ENCODE measurements at regions not wholly inside any gene's neighbourhood (a gene's known extent, or its start where the extent isn't known, plus 50 kb on each side); places are given as distances from the start of the nearest gene placed in this dataset.
"Not testable (repeated sequence)": the region's sequence is repeated elsewhere in the genome, so short reads cannot be mapped to it uniquely, and the experiment has no call there.

DNA sequence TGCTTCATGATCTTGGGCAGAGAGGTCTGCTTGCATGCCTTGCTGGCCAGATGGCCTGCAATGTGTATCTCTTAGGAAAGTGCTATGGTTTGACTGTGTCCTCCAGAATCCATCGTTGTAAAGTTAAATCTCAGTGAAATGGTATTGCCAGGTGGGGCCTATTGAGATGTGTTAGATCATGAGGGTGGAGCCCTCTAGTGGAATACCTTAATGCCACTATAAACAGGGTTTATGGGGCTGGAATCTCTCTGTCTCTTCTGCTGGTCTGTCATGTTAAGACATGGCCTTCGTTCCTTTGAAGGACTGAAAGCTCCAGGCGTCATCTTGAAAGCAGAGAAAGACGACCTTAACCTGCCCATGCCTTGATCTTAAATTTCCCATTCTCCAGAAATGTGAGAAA lies 411.1 kb downstream of the RPIA start:
- H3K36me3 ChIP-seq, H3K9me3 ChIP-seq, H3K27me3 ChIP-seq, H3K4me3 ChIP-seq, DNase-seq: not testable (repeated sequence)

- not testable (repeated sequence) for DNase-seq, H3K9me3 ChIP-seq, H3K27me3 ChIP-seq, H3K36me3 ChIP-seq, H3K4me3 ChIP-seq
These were observed 415.0 kb downstream of the RPIA start for GRCh38 chr2:89106369-89107019.

DNA sequence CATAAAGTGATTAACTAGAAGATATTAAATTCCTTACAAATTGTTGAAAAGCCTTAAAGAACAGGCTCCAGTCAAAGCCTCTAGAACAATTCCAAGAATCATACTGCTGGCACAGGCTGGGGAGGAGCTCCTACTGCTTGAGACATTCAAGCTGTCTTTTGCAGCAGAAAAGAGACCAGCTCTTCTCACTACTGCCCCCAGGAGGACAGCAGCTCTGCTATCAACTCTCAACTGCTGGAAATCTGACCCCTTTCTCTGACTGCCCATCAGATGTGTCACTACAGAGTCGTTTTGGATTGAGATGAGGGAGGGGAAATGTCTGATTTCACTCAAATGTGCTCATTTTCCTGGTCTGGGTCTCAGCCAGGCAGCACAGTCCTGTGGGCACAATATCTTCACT lies 421.0 kb downstream of the RPIA start:
- H3K9me3 ChIP-seq, H3K36me3 ChIP-seq, H3K4me3 ChIP-seq, H3K27me3 ChIP-seq: not testable (repeated sequence)
- peak; percentile 6 for DNase-seq

DNA sequence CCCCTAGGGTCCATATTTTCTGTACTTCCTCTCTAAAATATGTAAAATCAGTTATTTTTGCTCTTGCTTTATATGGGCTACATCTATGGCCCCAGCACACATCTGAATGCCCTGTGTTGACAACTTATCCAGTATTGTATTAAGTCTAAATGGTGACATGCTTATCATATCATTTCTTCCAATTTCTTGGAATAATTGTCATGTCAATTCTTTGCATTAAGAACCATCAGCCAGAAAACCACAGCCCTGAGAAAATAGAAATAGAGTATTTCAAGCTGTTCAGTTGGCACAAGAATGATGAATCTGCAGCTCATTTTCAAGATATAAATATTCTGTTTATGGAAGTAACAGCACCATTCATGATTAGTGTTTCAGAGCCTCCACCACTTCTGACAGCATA lies 421.8 kb downstream of the RPIA start:
- not testable (repeated sequence) for H3K36me3 ChIP-seq, DNase-seq, H3K4me3 ChIP-seq, H3K27me3 ChIP-seq, H3K9me3 ChIP-seq

DNA sequence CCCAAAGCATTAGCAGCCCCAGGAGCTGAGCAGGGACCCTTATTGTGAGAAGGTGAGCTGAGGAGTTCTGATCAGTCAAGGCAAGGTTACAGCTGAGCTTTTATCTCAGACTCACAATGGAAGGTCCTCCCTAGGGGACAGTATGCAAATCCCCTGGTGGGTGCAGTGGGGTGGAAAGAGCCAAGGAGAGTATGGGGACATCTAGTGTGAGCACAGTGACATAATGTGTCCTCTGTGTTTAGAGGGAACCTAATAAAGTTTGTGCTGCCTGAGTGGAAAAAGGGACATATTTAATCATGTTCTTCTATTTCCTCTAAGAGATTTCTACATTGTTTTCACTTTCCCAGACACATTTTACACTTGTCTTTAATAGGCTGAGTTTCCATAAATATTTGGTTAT lies 438.0 kb downstream of the RPIA start:
- not testable (repeated sequence) for H3K36me3 ChIP-seq, H3K4me3 ChIP-seq, H3K9me3 ChIP-seq, DNase-seq, H3K27me3 ChIP-seq

- not testable (repeated sequence) for H3K27me3 ChIP-seq, H3K36me3 ChIP-seq, H3K4me3 ChIP-seq, H3K9me3 ChIP-seq, DNase-seq
These were observed 439.3 kb downstream of the RPIA start for GRCh38 chr2:89130665-89131308.

DNA sequence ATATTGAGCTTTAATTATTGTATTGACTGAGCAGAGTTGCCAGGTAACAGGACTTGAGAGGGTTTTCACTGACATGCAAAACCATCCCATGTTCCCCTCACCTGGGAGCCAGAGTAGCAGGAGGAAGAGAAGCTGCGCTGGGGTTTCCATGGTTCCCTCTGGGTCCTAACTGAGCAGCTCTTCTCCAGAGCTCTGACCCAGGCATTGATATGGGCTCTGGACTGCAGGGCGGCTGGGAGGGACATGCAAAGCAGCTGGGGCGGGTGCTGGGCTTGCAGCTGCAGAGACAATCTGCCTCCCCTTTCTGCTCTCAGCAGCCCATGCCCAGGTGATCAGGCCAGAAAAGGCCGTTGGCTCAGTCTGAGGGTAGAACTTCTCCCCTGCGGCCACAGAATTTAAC lies 451.5 kb downstream of the RPIA start:
- DNase-seq, H3K9me3 ChIP-seq, H3K4me3 ChIP-seq, H3K27me3 ChIP-seq, H3K36me3 ChIP-seq: not testable (repeated sequence)

GRCh38 chr2:89145342-89145741 lies 453.9 kb downstream of the RPIA start:
- not testable (repeated sequence) for H3K36me3 ChIP-seq, H3K4me3 ChIP-seq, H3K27me3 ChIP-seq, DNase-seq, H3K9me3 ChIP-seq

- not testable (repeated sequence) for H3K36me3 ChIP-seq, H3K9me3 ChIP-seq, H3K27me3 ChIP-seq, DNase-seq, H3K4me3 ChIP-seq
These were observed 456.8 kb downstream of the RPIA start for GRCh38 chr2:89148256-89148655.

GRCh38 chr2:89151699-89152098 lies 460.2 kb downstream of the RPIA start:
- H3K27me3 ChIP-seq, H3K36me3 ChIP-seq, H3K4me3 ChIP-seq, DNase-seq, H3K9me3 ChIP-seq: not testable (repeated sequence)

DNA sequence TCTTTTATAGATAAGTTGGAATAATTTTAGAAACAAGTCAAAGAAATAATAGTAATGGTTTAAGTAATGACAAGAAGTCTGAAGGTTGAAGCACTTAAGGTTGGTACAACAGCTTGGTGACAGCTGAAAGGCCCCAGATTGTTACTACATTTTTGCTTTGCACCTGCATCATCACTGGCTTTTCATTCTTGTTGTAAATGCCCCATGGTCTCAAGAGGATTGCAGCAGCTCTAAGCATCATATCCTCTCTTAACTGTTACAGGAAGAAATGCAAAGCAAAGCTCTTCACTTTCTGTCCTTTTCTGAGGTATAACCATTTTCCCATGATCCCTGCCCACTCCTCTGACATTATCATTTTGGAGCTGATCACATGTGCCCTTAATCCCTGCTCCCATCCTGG lies 461.0 kb downstream of the RPIA start:
- DNase-seq, H3K4me3 ChIP-seq, H3K27me3 ChIP-seq, H3K36me3 ChIP-seq, H3K9me3 ChIP-seq: not testable (repeated sequence)

GRCh38 chr2:89153210-89153609 lies 461.7 kb downstream of the RPIA start:
- not testable (repeated sequence) for H3K27me3 ChIP-seq, H3K9me3 ChIP-seq, H3K36me3 ChIP-seq, H3K4me3 ChIP-seq
- peak; percentile 11 for DNase-seq

GRCh38 chr2:89154247-89154682 lies 462.8 kb downstream of the RPIA start:
- DNase-seq, H3K9me3 ChIP-seq, H3K36me3 ChIP-seq, H3K27me3 ChIP-seq, H3K4me3 ChIP-seq: not testable (repeated sequence)

- not testable (repeated sequence) for H3K36me3 ChIP-seq
These were observed 468.8 kb downstream of the RPIA start for GRCh38 chr2:89160306-89160705.

GRCh38 chr2:89161626-89162025 lies 470.2 kb downstream of the RPIA start:
- H3K27me3 ChIP-seq, H3K4me3 ChIP-seq, H3K9me3 ChIP-seq, DNase-seq, H3K36me3 ChIP-seq: not testable (repeated sequence)

More at GRCh38 chr2:89160306-89160705, 468.8 kb downstream of the RPIA start:
- not testable (repeated sequence) for DNase-seq, H3K27me3 ChIP-seq, H3K4me3 ChIP-seq, H3K9me3 ChIP-seq

- not testable (repeated sequence) for H3K27me3 ChIP-seq, DNase-seq, H3K4me3 ChIP-seq, H3K36me3 ChIP-seq, H3K9me3 ChIP-seq
These were observed 479.2 kb downstream of the RPIA start for GRCh38 chr2:89170506-89171173.

DNA sequence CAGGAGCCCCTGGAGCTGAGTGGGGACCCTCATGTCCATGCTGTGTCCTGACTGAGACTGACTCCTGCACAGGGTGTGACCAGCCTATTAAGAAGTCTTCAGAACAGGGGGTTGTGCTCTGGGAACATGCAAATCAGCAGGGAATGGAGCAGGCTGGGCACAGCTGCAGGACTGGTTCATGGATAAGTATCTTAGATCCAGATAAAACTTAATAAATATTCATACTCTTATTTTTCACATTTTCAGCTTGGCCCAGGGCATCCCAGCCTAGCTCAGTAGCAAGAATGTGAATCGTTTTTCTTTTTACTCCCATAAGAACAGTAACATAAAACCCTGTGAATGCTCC lies 479.7 kb downstream of the RPIA start:
- H3K4me3 ChIP-seq, DNase-seq, H3K9me3 ChIP-seq: not testable (repeated sequence)

GRCh38 chr2:89177004-89177403 lies 485.5 kb downstream of the RPIA start:
- not testable (repeated sequence) for H3K4me3 ChIP-seq, H3K9me3 ChIP-seq, H3K36me3 ChIP-seq, DNase-seq, H3K27me3 ChIP-seq

More for the DNA sequence above, 479.7 kb downstream of the RPIA start:
- H3K27me3 ChIP-seq, H3K36me3 ChIP-seq: not testable (repeated sequence)

Measured in MG63 (cell line).